Fibroblast of skin of abdomen (primary cell): ENCODE measurements at regions not wholly inside any gene's neighbourhood (a gene's known extent, or its start where the extent isn't known, plus 50 kb on each side); places are given as distances from the start of the nearest gene placed in this dataset.

ENCODE experiments used
- DNase-seq: peaks from one replicate; pipeline ENCODE4 v3.0.0-alpha.2; 2013

GRCh38 chr6:88380083-88380482 is 213.9 kb upstream of the CNR1 start:
- DNase-seq, result peak; percentile 57

DNA sequence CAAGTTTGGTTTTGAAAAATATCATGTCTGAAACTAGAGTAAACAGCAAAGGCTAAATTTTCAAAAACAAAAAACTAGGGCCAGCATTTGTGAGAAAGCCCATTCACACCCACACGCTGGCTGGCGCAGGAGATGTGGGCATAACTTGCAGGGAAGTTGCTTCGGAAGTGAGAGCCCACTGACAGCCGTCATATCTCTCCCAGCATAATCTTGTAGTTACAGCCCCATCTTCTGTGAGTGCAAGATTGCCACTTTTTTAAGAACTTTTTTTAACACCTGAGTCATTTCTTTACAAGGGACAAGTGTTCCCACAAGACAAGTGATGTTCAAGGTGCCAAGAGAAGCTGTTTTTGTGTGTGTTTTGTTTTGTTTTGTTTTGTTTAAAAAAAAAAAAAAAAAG is 212.5 kb upstream of the CNR1 start:
- DNase-seq, result no peak

GRCh38 chr6:88377976-88378568 is 211.9 kb upstream of the CNR1 start:
- no peak for DNase-seq

DNA sequence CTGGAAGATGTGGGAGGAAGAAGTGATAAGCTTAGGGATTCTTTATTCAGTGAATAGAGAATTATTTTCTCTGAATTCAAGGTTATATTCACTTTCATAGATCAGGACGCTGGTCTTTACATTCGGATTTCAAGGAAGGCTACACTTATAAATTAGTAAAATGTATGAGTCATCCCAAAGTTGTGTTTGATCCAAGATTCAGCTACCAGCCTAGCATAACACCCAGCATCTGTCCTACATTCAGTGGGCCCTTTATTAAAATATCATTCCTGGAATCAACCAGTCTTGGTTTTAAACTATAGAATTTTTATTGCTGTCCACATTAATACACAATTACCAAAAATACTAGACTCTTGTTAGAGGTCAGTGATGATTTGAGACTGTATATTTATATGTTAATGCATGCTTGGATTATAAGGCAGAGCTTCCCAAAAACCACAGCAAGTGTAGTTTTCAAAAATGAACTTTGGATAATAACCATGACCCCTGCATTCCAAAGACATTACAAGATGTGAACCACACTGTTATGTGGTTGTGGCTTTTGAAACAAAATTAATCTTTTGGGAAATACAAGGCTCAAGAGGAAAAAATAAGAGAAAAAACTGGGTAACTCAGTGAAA is 210.7 kb upstream of the CNR1 start:
- peak; percentile 86 for DNase-seq

GRCh38 chr6:88376197-88376596 is 210.1 kb upstream of the CNR1 start:
- DNase-seq, result no peak

GRCh38 chr6:88374553-88374952 is 208.4 kb upstream of the CNR1 start:
- DNase-seq, result no peak

- DNase-seq, result no peak
Measured at GRCh38 chr6:88371480-88371879, 205.3 kb upstream of the CNR1 start.

GRCh38 chr6:88370127-88370710 is 204.1 kb upstream of the CNR1 start:
- DNase-seq, result no peak

GRCh38 chr6:88369262-88369661 is 203.1 kb upstream of the CNR1 start:
- DNase-seq, result no peak

DNA sequence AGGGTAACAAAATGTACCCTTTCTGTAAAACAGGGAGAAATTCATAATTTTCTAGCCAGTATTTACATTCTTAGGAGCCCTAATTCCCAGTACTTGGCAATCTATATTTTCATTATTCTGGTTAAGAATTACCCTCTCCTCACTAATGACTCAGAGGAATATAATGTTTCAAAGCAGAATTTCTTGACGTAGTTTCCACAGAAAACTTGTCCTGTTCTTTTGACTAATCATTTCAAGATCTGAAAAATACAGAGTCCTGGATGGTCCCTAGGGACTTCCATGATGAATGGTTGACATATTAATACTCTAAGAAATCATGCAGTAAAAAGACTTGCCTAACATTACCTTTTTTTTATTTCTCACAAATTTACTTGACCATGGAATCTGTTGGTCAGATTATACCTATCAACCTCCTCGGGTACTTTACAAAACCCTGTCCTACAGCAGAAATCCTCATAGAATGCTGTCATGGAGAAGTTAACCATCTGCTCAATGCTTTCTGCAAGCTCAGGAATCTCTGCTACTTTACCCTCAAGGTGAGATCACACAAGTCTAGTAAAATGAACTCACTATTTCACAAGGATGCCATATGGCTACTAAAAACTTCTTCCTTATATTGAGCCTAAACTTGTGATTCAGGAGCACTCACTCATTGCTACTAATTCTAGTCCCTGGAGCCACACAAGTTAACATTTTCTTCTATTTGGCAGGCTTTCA is 202.1 kb upstream of the CNR1 start:
- DNase-seq, result peak; percentile 85

DNA sequence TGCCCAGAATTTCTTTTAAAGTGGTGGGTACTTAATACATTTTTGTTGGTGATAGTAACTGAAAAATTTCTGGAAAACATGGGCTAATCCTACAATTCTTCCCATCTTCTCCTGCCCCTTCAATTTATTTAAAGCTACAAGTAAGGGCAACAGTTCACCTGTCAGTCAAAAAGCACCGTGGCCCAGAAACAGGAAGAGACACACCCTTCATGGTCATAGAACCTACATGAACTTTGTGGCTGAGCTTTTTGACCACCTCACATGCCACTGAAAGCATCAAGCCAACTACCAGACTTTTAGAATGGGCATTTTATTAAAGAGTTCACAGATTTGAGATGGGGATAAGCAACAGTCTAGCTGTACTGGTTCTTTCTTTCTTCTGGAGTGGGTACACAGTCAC is 201.1 kb upstream of the CNR1 start:
- DNase-seq, result no peak

- no peak for DNase-seq
Measured at GRCh38 chr6:88366672-88367071, 200.5 kb upstream of the CNR1 start.

DNA sequence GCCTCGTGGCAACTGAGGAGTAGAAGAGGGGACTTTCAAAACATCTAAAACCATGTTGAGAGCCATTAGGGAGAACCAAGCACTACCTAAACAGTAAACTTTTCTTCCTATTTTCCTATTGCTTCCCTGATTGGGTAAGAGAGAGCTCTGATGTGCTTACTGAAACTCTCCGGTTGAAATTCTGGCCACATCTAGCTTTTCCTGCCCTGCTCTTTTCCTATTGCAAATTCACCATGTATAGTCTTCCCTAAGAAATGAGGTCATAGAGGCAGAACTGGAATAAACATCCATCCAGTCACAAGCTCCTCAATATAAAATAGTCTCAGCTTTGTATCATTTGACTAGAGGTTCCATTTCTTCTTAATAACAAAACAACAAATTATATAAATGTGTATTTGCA is 199.5 kb upstream of the CNR1 start:
- DNase-seq, result no peak

DNA sequence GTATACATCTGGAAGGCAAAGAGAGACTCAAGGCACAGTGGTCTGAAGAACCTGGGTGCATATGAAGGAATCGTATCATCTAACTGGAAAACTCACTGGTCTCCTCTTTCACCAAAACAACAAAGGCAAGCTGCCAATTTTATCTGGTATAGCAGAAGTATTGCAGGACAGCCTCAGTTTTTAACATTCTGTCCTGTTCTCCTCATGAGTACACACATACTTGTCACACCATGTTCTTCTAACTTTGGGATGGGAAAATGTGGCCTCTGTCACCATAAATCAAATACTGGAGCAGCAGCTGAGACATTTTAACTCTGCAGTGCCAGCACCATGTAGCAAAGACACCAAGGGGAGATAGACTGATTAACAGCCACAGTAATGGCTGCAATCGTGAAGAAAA is 199.1 kb upstream of the CNR1 start:
- no peak for DNase-seq

GRCh38 chr6:88361754-88362153 is 195.6 kb upstream of the CNR1 start:
- no peak for DNase-seq

GRCh38 chr6:88361298-88361697 is 195.2 kb upstream of the CNR1 start:
- DNase-seq, result no peak

GRCh38 chr6:88360203-88360797 is 194.2 kb upstream of the CNR1 start:
- peak; percentile 77 for DNase-seq

GRCh38 chr6:88359530-88360202 is 193.5 kb upstream of the CNR1 start:
- DNase-seq, result no peak

DNA sequence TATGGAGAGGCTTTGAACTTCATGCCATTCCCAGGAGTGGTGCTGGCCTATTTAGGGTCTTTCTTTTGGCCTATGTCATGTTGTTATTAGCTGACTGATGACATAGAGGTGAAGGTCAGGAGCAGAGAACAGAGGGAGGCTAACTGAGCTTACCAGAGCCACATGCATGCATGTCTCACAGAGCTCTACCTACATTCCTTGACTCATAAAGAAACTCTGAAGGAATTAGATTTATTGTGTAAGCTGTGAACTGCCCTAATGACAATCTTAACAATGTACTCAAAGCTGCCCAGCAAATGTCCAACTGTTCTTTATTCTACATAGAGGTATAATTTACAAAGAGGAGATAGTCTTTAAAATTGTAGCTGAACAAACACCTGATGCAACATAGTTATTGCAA is 192.7 kb upstream of the CNR1 start:
- DNase-seq, result no peak

DNA sequence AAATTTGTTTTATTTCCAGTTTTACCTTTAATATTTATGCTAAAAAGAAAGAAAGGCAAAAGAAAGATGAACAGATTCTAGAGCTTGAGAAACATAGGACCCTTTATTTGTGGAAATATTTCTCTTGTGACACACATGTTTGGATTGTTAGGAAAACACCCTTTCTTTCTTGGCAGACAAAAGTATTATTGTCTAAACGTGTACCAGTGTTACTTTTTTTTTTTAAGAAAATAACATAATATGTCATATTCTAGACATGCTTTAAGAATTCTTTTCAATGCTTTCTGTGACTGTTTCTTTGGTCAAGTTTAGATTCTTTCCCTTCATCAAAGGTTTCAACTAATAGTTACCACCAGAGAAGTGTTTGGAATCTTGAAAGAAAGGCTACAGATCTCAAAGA is 183.4 kb upstream of the CNR1 start:
- no peak for DNase-seq

GRCh38 chr6:88342336-88342735 is 176.2 kb upstream of the CNR1 start:
- DNase-seq, result no peak

GRCh38 chr6:88339761-88340160 is 173.6 kb upstream of the CNR1 start:
- peak; percentile 67 for DNase-seq

GRCh38 chr6:88321306-88321705 is 155.2 kb upstream of the CNR1 start:
- DNase-seq, result no peak
